ENCODE measurements at regions not wholly inside any gene's neighbourhood (a gene's known extent, or its start where the extent isn't known, plus 50 kb on each side); places are given as distances from the start of the nearest gene placed in this dataset.

- peaks cover 3% of the 10 kb centered on the region for H3K27me3 ChIP-seq
- no peak for TF ChIP-seq CTCF (IDR thresholded peaks at IDR 0.05)
- H3K4me3 ChIP-seq (ENCODE audit: low read depth in 1 of 2, low read length in 1 of 2): no peak overlapping the region
- no peak overlapping the region for H3K27ac ChIP-seq
- H3K4me1 ChIP-seq (ENCODE audit: control insufficient read depth in 1 of 2, insufficient read depth in 1 of 2, low read depth in 1 of 2, low read length in 1 of 2): no peaks in the 10 kb centered on the region
- H3K9me3 ChIP-seq: no peaks in the 10 kb centered on the region
- no peaks in the 10 kb centered on the region for H3K36me3 ChIP-seq
Observed at GRCh38 chr1:4027492-4028138, 127.5 kb upstream of the C1orf174 start.

GRCh38 chr1:4028139-4028501 lies 128.0 kb upstream of the C1orf174 start:
- TF ChIP-seq CTCF (IDR thresholded peaks at IDR 0.05): no peak
- Histone ChIP-seq H3K27ac (no peak overlapping the region), H3K4me3 (ENCODE audit: low read depth in 1 of 2, low read length in 1 of 2) (no peak overlapping the region), H3K27me3 (peaks cover 3% of the 10 kb centered on the region), H3K36me3 (no peaks in the 10 kb centered on the region), H3K4me1 (ENCODE audit: control insufficient read depth in 1 of 2, insufficient read depth in 1 of 2, low read depth in 1 of 2, low read length in 1 of 2) (no peaks in the 10 kb centered on the region), H3K9me3 (no peaks in the 10 kb centered on the region)

GRCh38 chr1:4029376-4029775 lies 129.3 kb upstream of the C1orf174 start:
- Histone ChIP-seq H3K9me3 (no peaks in the 10 kb centered on the region), H3K4me3 (ENCODE audit: low read depth in 1 of 2, low read length in 1 of 2) (no peak overlapping the region), H3K36me3 (no peaks in the 10 kb centered on the region), H3K27ac (no peak overlapping the region), H3K27me3 (peaks cover 3% of the 10 kb centered on the region), H3K4me1 (ENCODE audit: control insufficient read depth in 1 of 2, insufficient read depth in 1 of 2, low read depth in 1 of 2, low read length in 1 of 2) (no peaks in the 10 kb centered on the region)
- TF ChIP-seq CTCF (IDR thresholded peaks at IDR 0.05): no peak

GRCh38 chr1:4032571-4032970 lies 132.5 kb upstream of the C1orf174 start:
- Histone ChIP-seq H3K27ac (no peak overlapping the region), H3K36me3 (no peaks in the 10 kb centered on the region)

GRCh38 chr1:4033129-4033676 lies 133.1 kb upstream of the C1orf174 start:
- H3K9me3 ChIP-seq: no peaks in the 10 kb centered on the region
- H3K27ac ChIP-seq: no peak overlapping the region
- no peaks in the 10 kb centered on the region for H3K4me1 ChIP-seq (ENCODE audit: control insufficient read depth in 1 of 2, insufficient read depth in 1 of 2, low read depth in 1 of 2, low read length in 1 of 2)
- no peaks in the 10 kb centered on the region for H3K27me3 ChIP-seq
- TF ChIP-seq CTCF (IDR thresholded peaks at IDR 0.05): no peak
- no peak overlapping the region for H3K4me3 ChIP-seq (ENCODE audit: low read depth in 1 of 2, low read length in 1 of 2)
- H3K36me3 ChIP-seq: no peaks in the 10 kb centered on the region

More at GRCh38 chr1:4032571-4032970, 132.5 kb upstream of the C1orf174 start:
- no peak for TF ChIP-seq CTCF (IDR thresholded peaks at IDR 0.05)
- no peaks in the 10 kb centered on the region for H3K9me3 ChIP-seq
- H3K27me3 ChIP-seq: peaks cover under 1% of the 10 kb centered on the region
- no peak overlapping the region for H3K4me3 ChIP-seq (ENCODE audit: low read depth in 1 of 2, low read length in 1 of 2)
- no peaks in the 10 kb centered on the region for H3K4me1 ChIP-seq (ENCODE audit: control insufficient read depth in 1 of 2, insufficient read depth in 1 of 2, low read depth in 1 of 2, low read length in 1 of 2)

All from neutrophil (primary cell).